ENCODE measurements at regions not wholly inside any gene's neighbourhood (a gene's known extent, or its start where the extent isn't known, plus 50 kb on each side); places are given as distances from the start of the nearest gene placed in this dataset.

DNA sequence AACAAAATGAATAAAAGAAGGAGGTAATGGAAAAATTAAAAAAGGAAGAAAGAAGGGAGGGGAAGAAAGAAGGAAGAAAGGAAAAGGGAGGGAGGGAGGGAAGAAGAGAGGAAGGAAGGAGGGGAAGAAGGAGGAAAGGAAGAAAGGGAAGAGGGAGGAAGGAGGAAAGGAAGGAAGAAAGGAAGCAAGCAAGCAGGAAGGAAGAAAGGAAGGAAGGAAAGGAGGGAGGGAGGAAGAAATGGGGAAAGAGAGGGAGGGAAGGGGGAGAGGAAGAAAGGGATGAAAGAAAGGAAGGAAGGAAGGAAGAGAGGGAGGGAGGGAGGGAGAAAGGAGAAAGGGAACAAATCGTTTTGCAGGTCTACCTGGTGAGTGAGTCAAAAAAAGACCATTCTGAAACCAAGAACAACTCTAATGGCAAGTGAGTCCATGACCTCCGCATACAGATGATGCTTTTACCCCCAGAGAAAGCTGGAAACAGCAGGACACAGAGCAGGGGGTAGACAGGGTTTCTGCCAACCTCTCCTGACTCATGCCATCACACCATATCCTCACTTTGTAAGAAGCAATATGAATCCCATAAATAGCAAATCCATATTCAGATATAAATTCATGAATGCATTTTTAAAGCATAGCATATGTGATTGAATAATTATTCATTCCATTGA lies 1112.9 kb upstream of the AUTS2 start:
- DNase-seq (ENCODE audit: low read depth) = no peak

DNA sequence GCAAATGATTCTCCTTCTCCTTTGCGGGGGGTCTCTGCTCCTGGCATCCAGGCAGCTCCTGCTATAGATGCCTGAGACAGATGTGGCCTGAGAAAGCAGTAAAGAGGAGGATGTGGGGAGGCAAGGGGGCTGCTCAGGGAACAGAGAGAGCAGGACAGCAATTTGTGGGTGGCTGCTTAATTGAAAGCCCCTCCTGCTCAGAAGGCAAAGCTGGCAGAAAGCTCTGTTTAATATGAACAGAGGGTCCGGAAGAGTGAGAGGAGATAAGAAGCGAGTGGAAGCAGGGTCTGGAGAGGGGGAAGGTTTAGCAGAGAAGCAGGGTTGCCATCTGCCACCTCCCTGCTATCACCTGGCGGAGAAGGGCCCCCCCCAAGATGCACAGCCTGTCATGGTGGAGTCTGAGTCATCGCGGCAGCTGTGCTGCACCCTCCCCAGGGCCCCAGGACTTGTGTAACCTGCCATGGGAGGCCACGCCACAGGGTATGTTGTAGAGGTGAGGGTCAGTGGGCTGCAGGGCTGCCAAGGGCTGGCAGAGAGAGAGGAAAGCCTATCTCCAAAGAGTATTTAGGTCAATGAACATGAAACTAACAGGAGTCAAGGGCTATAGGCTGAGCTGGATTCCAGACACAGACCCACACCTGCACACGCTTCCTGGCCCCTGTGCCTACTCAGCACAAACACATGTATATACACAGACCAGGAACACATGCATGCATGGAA lies 1109.8 kb upstream of the AUTS2 start:
- DNase-seq (ENCODE audit: low read depth) = no peak

DNA sequence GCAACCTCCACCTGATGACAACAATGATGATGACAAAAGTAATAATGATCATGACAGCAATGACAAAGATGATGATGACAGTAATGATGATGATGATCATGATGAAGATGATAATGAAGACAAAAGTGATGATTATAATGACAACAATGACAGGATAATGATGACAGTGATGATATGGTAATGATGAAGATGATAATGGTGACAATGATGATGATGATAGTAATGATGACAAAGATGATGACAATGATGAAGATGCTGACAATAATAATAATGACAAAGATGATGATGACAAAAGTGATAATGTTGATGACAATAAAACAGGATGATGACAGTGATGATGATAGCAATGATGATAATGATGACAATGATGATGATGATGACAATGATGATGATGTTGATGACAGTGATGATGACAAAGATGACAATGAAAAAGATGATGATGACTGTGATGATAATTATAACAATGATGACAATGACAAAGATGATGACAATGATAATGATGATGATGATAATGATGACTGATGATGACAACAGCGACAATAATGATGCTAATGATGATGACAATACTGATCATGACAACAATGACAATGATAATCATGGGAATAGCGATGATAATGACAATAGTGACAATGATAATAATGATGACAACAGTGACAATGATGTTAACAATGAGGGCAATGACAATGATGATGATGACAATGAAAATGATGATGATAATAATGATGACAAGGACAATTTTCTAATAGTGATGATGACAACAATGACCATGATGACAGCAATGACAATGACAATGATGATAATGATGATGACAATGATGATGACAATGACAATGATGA lies 1106.5 kb upstream of the AUTS2 start:
- no peak for DNase-seq (ENCODE audit: low read depth)

DNA sequence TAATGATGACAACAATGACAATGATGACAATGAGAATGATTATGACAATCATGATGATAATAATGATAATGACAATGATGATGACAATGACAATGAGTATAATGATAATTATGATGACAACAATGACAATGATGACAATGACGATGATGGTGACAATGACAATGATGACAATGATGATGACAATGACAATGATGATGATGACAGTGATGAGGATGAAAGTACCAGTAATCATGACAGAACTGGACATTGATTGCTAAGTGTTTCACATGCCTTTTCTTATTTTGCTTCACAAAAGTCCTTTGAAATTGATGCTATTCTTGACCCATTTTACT lies 1106.0 kb upstream of the AUTS2 start:
- no peak for DNase-seq (ENCODE audit: low read depth)

DNA sequence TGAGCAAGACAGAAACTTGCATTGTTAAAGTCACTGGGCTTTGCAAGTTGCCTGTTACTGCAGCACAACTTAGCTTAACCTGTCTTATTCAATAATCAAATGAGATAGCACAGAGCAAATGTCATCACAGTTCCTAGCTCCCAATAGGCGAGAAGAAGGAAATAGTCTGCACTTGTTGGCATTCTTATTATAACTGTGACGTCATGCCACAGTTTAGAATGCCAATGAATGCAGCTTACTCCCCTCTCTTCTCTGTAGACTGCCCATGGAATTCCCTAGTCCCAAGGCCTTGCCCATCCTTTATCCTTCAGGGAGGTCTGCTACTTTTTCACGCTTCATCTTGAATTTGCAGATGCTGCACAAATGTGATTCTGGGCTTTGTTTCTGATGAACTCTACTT lies 1094.9 kb upstream of the AUTS2 start:
- DNase-seq (ENCODE audit: low read depth) = no peak

DNA sequence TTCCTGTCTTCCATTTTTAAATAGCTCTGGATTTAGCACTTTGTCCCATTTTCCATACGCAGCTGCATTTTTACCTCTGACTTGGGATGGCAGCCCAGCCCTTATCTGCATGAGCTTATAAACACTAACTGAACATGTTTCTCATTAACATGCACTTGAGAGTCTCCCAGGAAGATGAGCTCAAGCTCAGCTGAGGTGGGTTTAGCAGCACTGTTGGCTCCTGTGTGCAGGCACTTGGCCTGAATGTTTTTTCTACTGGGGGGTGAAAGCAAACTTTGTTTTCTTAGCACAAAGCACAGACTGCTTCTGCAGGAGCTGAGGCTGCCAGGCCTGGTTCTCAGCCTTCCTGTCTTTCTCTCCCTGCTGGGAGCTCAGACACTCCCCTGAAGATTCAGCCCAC lies 1093.6 kb upstream of the AUTS2 start:
- no peak for DNase-seq (ENCODE audit: low read depth)

DNA sequence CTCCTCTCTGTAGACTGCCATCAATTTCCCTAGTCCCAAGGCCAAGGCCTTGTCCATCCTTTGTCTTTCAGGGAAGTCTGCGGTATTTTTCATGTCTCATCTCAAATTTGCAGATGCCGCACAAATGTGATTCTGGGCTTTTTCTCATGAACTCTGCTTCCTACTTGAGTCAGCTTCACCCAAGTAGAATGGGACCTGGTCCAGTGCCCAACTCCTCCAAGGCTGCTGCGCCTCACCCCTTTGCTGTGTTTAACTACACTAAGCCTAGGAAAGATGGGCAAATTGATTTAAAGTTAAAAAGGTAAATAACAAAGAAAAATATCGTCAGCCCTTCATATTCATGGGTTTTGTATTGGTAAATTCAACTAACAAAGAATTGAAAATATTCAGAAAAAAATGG lies 1092.6 kb upstream of the AUTS2 start:
- no peak for DNase-seq (ENCODE audit: low read depth)

DNA sequence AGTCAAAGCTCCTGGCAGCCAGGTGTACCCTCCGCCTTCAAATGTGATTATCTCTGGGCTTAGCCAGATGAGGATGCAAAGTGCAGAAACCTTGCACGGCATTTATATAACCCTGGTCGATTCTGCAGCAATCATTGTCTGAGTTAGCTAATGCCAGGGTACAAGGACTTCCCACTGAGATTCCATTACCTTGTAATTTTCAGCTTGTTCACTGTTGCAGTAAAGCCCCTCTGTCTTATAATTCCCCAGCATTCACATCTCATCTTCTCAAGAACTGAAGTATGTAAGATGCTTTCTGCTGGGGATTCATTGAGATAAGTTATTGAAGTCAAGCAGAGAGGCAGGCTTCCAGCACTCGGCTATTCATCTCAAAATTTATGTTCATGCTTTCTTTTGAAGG lies 1090.6 kb upstream of the AUTS2 start:
- DNase-seq (ENCODE audit: low read depth) = no peak

DNA sequence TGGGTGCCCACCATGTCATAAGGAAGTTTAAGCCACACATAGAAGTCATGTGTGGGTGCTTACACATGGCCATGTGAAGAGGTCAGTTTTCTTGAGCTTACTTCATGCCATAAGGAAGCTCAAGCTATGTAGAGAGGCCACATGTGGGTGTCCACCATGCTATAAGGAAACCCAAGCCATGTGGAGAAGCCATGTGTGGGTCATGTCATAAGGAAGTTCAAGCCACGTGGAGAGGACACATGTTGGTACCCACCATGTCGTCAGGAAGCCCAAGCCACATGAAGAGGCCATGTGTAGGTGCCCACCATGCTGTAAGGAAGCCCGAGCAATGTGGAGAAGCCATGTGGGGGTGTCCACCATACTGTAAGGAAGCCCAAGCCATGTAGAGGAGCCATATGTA lies 1089.2 kb upstream of the AUTS2 start:
- DNase-seq (ENCODE audit: low read depth) = no peak

DNA sequence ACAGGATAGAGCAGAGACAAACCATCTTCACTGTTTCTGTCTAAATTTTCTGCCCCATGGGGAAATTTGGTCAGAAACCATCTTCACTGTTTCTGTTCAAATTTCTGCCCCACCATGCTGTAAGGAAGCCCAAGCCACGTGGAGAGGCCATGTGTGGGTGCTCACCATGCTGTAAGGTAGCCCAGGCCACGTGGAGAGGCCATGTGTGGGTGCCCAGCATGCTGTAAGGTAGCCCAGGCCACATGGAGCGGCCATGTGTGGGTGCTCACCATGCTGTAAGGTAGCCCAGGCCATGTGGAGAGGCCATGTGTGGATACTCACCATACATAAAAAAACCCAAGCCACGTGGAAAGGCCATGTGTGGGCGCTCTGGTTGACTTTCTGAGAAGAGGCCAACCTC lies 1088.7 kb upstream of the AUTS2 start:
- no peak for DNase-seq (ENCODE audit: low read depth)

DNA sequence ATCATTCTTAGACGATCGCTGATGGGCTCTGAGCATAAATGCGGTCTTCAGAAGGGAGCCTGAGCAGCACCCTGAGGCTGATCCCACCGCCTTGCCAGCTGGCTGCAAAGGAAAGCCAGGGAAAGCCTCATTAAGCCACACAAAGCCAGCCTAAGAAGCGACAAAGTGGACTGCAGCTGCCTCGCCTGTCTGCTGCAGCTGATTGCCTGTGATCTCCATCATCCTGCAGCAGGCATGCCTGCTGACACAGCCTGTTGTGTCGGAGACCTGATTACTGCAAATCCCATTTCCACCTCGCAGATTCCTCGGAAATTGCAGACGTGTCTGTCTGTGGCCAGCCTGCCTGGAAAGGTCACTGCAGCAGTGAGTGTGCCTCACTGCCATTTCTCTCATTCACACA lies 1087.0 kb upstream of the AUTS2 start:
- DNase-seq (ENCODE audit: low read depth) = no peak

DNA sequence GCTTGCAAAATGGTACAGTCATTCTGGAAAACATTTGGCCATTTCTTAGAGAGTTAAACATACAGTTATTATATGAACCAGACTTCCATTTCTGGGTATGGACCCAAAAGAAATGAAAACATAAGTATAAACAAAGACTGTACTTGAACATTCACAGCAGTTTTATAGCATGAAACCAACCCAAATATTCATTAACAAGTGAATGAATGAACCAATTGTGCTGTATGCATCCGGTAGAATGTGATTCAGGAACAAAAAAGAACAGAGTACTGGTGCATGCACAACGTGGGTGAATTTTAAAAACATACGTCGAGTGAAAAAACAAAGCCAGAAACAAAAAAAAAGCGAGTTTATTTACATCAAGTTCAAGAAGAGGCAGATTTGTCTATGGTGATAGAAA lies 1085.8 kb upstream of the AUTS2 start:
- no peak for DNase-seq (ENCODE audit: low read depth)

DNA sequence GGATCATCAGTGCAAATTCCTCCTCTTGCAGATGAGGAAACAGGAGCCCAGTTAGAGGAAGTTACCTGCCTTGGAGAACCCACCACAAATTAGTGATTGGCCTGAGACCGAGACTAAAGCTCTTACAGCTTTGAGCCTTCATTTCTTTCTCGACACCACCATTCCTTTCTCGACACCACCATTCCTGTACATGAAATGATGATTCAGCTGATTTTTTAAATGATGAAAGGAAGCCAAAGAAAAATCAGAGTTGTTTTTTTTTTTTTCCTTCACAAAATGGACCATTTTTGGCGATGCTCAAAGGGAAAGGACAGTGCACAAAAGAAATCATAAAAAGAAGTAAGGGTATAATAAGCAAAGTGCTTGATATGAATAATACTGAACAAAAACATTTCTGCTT lies 1080.2 kb upstream of the AUTS2 start:
- no peak for DNase-seq (ENCODE audit: low read depth)

DNA sequence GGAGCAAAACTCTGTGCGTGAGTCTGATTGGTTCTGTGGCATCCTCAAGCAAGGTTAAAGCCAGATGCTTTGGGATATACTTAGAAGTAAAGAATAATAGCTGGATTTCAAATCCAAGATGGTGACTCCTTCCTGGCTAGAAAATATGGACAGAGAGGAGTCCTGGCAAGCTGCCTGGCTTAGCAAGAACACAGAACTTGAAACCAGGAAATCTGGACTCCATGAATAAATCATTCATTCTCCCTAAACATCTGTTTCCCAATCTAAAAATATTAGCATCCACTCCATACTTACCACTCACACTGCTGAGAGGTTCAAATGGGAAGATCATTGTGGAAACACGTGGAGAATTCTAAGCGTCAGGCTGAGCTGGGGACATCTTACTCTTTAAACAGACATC lies 1074.1 kb upstream of the AUTS2 start:
- DNase-seq (ENCODE audit: low read depth) = no peak

DNA sequence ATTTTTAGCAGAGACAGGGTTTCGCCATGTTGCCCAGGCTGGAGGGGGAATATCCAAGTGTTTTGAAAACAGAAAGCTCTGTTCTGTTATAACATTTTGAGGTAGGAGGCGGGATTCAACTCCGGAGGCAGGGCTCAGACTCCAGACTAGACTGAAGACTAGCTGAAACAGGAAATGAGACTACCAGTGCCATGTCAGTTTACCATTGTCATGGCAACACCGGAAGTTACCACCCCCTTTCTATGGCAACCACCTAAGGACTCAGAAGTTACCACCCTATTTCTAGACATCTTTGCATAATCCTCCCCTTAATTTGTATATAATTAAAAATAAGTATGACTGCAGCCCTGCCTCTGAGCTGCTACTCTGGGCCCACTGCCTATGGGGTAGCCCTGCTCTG lies 1069.1 kb upstream of the AUTS2 start:
- DNase-seq (ENCODE audit: low read depth) = no peak

DNA sequence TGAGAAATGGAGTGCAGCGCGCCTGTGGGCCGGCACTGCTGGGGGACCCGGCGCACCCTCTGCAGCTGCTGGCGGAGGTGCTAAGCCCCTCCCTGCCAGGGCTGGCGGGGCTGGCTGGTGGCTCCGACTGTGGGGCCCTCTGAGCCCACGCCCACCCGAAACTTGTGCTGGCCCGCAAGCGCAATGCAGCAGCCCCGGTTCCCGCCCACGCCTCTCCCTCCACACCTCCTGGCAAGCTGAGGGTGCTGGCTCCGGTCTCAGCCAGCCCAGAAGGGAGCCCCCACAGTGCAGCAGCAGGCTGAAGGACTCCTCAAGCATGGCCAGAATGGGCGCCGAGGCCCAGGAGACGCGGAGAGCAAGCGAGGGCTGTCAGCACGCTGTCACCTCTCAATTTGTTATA lies 1063.0 kb upstream of the AUTS2 start:
- no peak for DNase-seq (ENCODE audit: low read depth)

DNA sequence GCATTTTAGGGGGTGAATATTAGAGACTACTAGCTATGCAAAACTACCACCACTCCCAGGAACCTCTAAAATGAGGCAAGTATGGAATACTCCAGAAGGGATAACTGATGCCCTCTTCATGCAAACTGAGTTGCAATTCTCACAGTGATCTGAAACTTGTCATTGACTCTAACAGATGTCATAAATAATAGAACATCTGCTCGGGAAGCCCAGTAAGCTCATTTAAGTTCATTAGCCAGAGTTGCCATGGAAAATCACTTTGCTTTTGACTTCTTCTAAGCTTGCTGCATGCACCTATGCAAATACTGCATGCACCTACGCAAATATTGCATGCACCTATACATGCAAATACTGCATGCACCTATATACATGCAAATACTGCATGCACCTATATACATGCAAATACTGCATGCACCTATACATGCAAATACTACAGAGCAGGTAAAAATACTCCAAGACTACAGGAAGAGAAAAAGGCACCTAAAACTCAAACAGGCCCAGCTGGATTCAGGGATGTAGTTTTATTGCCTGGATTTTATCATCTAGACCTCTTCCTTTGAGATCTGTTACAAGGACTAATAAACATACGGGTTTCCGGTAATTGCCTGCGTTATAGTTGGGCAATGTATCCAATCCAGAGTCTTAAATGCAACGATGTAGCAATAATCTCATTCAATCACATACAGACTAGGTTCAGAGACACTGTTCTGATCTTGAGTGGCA lies 1061.1 kb upstream of the AUTS2 start:
- no peak for DNase-seq (ENCODE audit: low read depth)

DNA sequence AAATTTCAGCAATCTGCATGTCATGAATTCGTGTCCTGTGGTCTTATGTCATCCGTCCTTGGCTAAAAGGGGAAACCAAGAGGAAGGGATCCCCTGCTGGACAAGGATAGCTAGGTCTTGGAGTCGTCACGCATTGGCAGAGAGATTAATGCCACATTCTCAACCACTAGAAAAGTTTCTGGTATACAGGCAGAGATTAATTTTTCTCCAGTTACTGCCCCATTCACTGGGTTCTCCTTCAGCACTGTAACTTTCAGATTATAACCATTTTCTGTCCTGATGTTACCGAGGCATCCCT lies 1060.6 kb upstream of the AUTS2 start:
- DNase-seq (ENCODE audit: low read depth) = no peak

DNA sequence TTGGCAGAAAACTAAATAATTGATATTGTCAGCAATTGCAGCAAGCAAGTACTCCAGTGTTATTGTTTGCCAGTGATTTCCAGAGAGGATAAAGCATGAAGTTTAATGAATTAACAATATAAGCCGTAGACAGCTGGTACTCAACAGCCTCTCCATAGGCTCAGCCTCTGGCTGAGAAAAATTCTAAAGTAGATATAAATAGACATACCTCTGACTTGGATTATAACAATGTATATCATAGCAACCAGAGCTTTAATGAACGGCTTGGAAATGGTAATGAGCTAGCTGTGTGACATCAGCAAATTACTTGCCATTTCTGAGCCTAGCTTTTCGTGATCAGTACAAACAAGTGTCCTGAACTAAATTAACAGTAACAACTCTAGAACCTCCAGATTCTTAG lies 1055.4 kb upstream of the AUTS2 start:
- DNase-seq (ENCODE audit: low read depth) = no peak

DNA sequence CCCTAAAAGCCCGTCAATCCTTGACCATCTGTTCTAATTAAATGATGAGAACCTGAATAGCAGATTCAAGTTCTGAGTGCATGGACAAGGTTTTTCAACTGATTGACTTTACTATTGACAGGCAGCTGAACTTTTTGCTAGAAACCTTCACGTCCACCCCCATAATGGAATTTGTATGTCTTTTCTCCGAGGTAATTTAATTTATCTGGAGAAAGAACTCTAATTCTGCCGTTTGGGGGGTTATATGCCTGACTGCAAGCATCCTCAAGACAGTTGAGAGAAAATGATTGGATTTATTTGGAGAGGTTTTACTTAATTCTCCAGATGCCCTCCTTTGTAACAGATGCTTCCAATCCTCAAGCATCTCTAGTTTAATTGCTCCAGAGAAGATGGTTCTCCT lies 1053.4 kb upstream of the AUTS2 start:
- no peak for DNase-seq (ENCODE audit: low read depth)

DNA sequence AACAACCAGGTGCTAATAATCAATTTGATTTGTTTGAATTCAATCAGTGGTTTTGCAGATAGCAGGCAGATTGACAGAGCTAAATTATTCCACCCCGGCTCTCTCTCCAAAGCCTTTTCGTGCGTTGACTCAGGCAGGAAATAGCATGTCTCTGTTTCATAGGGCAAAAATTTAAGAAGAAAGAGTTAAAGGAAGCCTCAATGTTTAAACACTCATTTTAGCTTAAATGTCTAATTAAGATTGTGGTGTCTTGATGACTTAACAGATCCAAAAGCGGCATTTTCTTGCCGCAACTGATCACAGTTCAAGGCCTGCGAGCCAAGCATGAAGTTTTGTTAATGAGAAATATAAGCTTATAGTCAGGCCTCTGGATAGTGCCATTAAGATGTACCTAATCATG lies 1051.1 kb upstream of the AUTS2 start:
- no peak for DNase-seq (ENCODE audit: low read depth)

DNA sequence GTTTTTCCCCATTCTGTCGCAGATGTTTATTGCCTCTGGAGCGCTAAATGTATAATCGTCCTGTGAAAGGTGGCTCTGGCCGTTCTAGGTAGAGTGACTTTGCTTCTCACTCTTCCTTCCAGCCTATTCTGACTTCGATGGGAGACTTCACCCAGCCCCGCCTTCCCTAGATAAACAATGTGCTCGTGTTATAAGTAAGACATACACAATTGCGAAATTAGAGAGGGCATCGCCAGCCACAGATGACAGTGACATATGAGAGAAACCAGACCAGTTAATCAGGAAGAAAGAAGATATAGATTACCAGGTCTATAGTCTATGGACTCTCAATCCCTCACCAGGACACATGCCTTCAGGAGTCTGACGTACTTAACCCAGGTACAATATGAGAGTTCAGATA lies 1050.5 kb upstream of the AUTS2 start:
- no peak for DNase-seq (ENCODE audit: low read depth)

DNA sequence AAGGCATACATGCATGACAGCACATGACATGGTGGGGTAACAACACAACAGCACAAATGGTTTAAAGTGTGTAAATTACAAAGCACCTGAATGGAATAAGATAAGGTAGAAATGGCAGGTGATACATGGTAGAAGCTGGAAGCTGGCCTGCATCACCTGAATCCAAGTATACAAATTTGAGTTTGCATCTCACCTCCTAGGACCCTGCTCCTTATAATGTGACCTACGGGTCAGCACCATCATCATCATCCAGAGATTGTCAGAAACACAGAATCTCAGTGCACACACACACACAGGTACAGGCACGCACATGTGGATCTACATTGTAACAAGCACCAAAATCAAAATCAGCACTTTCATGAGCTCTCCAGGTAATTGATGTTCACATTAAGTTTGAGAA lies 1048.2 kb upstream of the AUTS2 start:
- no peak for DNase-seq (ENCODE audit: low read depth)
